GM18873 (cell line): ENCODE measurements at regions not wholly inside any gene's neighbourhood (a gene's known extent, or its start where the extent isn't known, plus 50 kb on each side); places are given as distances from the start of the nearest gene placed in this dataset.
"Not testable (repeated sequence)": the region's sequence is repeated elsewhere in the genome, so short reads cannot be mapped to it uniquely, and the experiment has no call there.

ENCODE experiments used
- ATAC-seq: cut with Tn5 transposase; IDR thresholded peaks from one replicate; pipeline ENCODE4 v1.9.1; 2021; ENCODE audit warnings: mild to moderate bottlenecking, moderate library complexity, moderate number of reproducible peaks; ENCODE audit not compliant: unreplicated experiment, low FRiP score

GRCh38 chr6:103313432-103313831 is 1546.3 kb downstream of the HACE1 start:
- no peak for ATAC-seq

DNA sequence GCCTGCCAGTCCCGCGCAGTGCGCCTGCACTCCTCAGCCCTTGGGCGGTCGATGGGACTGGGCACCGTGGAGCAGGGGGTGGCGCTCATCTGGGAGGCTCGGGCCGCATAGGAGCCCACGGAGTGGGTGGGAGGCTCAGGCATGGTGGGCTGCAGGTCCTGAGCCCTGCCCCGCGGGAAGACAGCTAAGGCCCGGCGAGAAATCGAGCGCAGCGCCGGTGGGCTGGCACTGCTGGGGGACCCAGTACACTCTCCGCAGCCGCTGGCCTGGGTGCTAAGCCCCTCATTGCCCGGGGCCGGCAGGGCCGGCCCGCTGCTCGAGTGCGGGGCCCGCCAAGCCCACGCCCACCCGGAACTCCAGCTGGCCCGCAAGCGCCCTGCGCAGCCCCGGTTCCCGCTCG is 1565.3 kb downstream of the HACE1 start:
- ATAC-seq = not testable (repeated sequence)

GRCh38 chr6:103284835-103285234 is 1574.9 kb downstream of the HACE1 start:
- no peak for ATAC-seq

- ATAC-seq = no peak
Observed at GRCh38 chr6:103280417-103280816, 1579.3 kb downstream of the HACE1 start.

GRCh38 chr6:103277936-103278335 is 1581.8 kb downstream of the HACE1 start:
- no peak for ATAC-seq

DNA sequence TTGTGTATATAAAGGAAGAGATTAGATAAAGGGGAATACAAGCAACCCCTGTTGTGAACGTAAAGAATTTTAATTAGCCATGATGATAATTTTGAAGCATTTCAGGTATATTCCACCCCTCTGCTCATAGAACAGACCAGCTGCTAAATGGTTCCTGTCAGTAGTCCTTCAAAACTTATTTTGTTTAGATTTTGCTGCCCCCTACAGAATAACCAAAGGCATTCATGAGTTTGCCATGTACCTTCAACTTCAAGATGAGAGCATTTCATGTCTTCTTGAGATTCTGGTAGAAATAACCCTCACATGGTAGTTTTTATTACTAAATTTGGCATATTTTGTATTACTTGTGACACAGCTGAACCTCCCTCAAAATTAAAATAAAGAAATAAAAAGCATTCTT is 1586.7 kb downstream of the HACE1 start:
- ATAC-seq = no peak

- no peak for ATAC-seq
Observed at GRCh38 chr6:103269581-103269980, 1590.1 kb downstream of the HACE1 start.

- no peak for ATAC-seq
Observed at GRCh38 chr6:103268335-103268734, 1591.4 kb downstream of the HACE1 start.

- ATAC-seq = no peak
Observed at GRCh38 chr6:103264020-103264419, 1595.7 kb downstream of the HACE1 start.

DNA sequence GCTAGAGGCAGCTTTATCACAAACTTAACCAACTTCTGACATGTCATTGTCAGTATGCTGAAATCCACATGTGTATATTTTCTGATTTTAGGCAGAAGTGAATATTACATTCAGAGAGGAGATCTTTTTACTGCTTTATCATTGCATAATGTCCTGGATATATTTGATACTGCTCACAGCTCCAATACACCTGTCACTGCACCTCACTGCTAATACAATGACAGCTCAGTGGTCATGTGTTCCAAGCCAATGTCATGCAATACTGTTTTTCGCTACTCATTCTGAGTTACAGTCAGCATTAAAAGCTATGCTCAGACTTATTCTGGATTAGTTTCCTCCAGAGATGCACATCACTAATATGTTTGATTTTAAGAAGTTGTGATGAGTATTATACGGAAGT is 1604.6 kb downstream of the HACE1 start:
- ATAC-seq = no peak

DNA sequence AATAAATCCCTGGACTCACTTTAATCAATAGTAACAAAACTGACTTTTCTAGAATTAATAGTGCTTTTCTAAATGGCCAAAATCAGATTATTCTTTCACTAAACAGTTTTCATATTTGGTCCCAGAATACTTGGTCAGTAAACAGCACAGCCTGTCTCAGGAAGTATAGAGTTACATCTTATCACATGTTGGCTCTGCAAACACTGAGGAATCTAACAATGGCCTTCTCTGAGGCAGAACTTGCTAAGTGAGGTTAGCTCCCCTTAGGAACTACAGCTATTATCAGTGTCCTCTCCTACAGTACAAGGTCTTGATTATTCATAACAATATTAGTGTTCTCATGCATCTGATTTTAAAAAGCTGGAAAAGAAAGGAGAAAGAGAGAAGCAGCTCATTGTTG is 1622.8 kb downstream of the HACE1 start:
- no peak for ATAC-seq

- no peak for ATAC-seq
Observed at GRCh38 chr6:103231181-103231580, 1628.5 kb downstream of the HACE1 start.

GRCh38 chr6:103215847-103216246 is 1643.9 kb downstream of the HACE1 start:
- ATAC-seq = no peak

- ATAC-seq = no peak
Observed at GRCh38 chr6:103210686-103211085, 1649.0 kb downstream of the HACE1 start.

- no peak for ATAC-seq
Observed at GRCh38 chr6:103198386-103198785, 1661.3 kb downstream of the HACE1 start.

- no peak for ATAC-seq
Observed at GRCh38 chr6:103193413-103193812, 1666.3 kb downstream of the HACE1 start.

DNA sequence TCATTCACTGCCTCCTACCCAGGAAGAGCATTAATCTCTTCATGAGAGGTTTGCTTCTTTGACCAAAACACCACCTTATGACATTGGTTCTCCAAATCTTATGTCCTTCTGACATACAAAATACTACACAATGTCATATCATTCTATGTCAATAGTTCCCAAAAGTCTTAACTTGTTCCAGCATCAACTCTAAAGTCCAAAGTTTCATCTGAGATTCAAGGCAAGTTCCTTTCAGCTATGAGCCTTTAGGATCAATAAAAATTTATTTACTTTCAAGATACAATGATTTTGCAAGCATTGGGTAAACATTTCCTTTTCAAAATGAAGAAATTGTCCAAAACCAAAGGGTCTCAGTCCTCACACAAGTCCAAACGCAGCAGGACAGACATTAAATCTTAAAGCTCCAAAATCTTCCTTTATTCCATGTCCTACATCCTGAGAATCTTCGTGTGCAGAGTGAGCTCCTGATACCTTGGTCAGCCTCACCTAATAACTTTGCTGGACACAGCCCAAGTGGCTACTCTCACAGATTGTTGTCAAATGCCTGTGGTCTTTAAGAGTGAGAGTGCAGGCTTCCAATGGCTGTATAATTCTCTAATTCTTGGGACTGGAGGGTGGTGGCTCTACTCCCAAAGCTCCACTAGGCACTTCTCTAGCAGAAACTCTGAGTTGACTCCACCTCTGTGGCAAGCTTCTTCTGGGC is 1668.2 kb downstream of the HACE1 start:
- no peak for ATAC-seq

- no peak for ATAC-seq
Observed at GRCh38 chr6:103184776-103185175, 1674.9 kb downstream of the HACE1 start.

DNA sequence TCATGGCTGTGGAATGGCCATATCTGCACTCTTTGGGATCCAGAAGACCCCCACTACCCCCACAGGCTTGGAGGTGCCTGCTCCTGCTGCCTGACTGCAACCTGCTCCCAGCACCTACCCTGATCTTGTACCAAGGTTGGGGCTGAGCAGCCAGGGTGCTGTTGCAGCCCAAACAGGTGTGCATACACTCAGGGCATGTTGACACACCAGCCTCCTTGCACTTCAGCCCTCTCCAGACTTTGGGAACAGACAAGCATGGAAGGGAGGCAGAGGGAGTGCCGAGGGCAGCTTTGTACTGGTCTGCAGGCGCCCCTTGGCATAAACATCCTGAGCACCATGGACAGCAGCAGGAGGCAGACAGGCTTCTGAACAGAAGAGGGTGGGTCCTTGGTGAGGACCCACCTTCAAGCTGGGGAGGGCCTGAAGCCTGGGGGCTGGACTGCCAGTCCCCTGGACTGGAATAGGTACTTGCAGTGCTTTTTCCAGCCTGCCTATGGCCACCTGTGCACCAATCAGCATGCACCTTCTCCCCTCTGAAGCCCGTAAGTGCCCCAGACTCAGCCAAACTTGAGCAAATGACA is 1675.8 kb downstream of the HACE1 start:
- ATAC-seq = no peak

DNA sequence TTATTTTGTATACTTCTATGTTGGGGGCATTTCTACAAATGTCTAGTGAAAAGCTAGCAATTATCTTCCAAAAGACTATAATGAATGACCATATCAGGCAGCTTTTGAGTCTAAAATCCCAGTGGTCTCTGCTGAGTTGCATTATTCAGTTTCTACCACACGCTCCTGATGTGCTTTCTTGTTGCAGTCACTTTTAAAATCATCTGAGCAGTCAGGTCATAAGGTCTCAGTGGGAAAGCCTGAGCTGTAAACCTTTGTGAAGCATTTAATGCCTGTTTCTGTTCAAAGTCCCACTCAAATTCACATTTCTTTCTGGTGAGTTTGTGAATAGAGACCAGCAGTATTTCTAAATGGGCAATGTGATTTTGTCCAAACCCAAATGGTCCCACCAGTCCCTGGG is 1681.5 kb downstream of the HACE1 start:
- ATAC-seq = no peak

GRCh38 chr6:103177791-103178190 is 1681.9 kb downstream of the HACE1 start:
- no peak for ATAC-seq

DNA sequence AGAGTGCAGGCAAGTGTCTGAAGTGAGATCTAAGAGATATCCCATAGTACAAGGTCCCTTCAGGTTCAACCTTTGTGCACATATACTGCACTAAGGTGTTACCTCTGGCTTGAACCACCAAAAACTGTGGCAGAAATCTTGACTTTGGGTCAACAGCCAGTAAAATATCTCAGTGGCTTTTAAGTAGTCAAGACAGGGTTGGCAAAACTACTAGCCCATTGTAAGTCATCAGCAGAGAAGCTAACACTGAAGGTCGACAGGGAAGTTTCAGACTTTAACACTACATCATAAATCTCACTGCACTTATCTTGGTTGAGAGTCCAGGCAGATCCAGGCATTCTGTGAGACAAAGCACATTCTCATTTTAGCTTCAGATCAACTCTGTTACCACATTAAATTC is 1684.7 kb downstream of the HACE1 start:
- ATAC-seq = no peak
